ENCODE measurements at regions not wholly inside any gene's neighbourhood (a gene's known extent, or its start where the extent isn't known, plus 50 kb on each side); places are given as distances from the start of the nearest gene placed in this dataset.

- no peak overlapping the region for H3K4me3 Mint-ChIP-seq
- Histone ChIP-seq H3K4me1 (ENCODE audit: control insufficient read depth, insufficient read depth, low read length) (no peaks in the 10 kb centered on the region), H3K27ac (ENCODE audit: low read depth, low read length) (no peak overlapping the region), H3K27me3 (ENCODE audit: control insufficient read depth, insufficient read depth, low read length, poor library complexity, severe bottlenecking) (no peaks in the 10 kb centered on the region), H3K4me3 (ENCODE audit: low read length) (no peak overlapping the region), H3K9me3 (ENCODE audit: control insufficient read depth, low read length) (peaks cover 30% of the 10 kb centered on the region), H3K9ac (ENCODE audit: extremely low read depth, low read length, poor library complexity, severe bottlenecking) (no peak overlapping the region), H3K36me3 (ENCODE audit: control insufficient read depth, insufficient read depth, low read length) (no peaks in the 10 kb centered on the region)
- peaks cover 8% of the 10 kb centered on the region for H3K4me1 Mint-ChIP-seq
- H3K27ac Mint-ChIP-seq = no peak overlapping the region
- 80 to 94% methylated on average over 1 to 2 of the region's 2 CpGs for WGBS, 2 experiments (ENCODE audit: insufficient coverage in 1 of 2, insufficient read length in 1 of 2)
- H3K27me3 Mint-ChIP-seq (ENCODE audit: insufficient read depth) = no peaks in the 10 kb centered on the region
- peaks cover 14% of the 10 kb centered on the region for H3K36me3 Mint-ChIP-seq (ENCODE audit: low read depth)
- no peak for TF ChIP-seq CTCF (conservative IDR thresholded peaks at IDR 0.05)
- peaks cover 25% of the 10 kb centered on the region for H3K9me3 Mint-ChIP-seq
- no peak for DNase-seq
Observed at GRCh38 chr18:22006458-22006857, 162.9 kb upstream of the GATA6 start.

GRCh38 chr18:22009242-22009641 lies 160.1 kb upstream of the GATA6 start:
- Mint-ChIP-seq H3K4me1 (peaks cover 5% of the 10 kb centered on the region), H3K4me3 (no peak overlapping the region), H3K27ac (no peak overlapping the region), H3K27me3 (ENCODE audit: insufficient read depth) (no peaks in the 10 kb centered on the region), H3K9me3 (peaks cover 47% of the 10 kb centered on the region), H3K36me3 (ENCODE audit: low read depth) (peaks cover 19% of the 10 kb centered on the region)
- Histone ChIP-seq H3K9me3 (ENCODE audit: control insufficient read depth, low read length) (peaks cover 55% of the 10 kb centered on the region), H3K4me1 (ENCODE audit: control insufficient read depth, insufficient read depth, low read length) (no peaks in the 10 kb centered on the region), H3K36me3 (ENCODE audit: control insufficient read depth, insufficient read depth, low read length) (no peaks in the 10 kb centered on the region), H3K4me3 (ENCODE audit: low read length) (peak overlapping the region; percentile 73), H3K27ac (ENCODE audit: low read depth, low read length) (no peak overlapping the region), H3K9ac (ENCODE audit: extremely low read depth, low read length, poor library complexity, severe bottlenecking) (no peak overlapping the region), H3K27me3 (ENCODE audit: control insufficient read depth, insufficient read depth, low read length, poor library complexity, severe bottlenecking) (no peaks in the 10 kb centered on the region)
- no peak for DNase-seq
- no peak for TF ChIP-seq CTCF (conservative IDR thresholded peaks at IDR 0.05)

GRCh38 chr18:22013993-22014392 lies 155.4 kb upstream of the GATA6 start:
- H3K4me3 Mint-ChIP-seq = no peak overlapping the region
- Histone ChIP-seq H3K27ac (ENCODE audit: low read depth, low read length) (no peak overlapping the region), H3K4me3 (ENCODE audit: low read length) (no peak overlapping the region), H3K9ac (ENCODE audit: extremely low read depth, low read length, poor library complexity, severe bottlenecking) (no peak overlapping the region), H3K4me1 (ENCODE audit: control insufficient read depth, insufficient read depth, low read length) (peaks cover 6% of the 10 kb centered on the region), H3K36me3 (ENCODE audit: control insufficient read depth, insufficient read depth, low read length) (no peaks in the 10 kb centered on the region), H3K27me3 (ENCODE audit: control insufficient read depth, insufficient read depth, low read length, poor library complexity, severe bottlenecking) (no peaks in the 10 kb centered on the region), H3K9me3 (ENCODE audit: control insufficient read depth, low read length) (peaks cover 56% of the 10 kb centered on the region)
- no peak overlapping the region for H3K27ac Mint-ChIP-seq
- H3K36me3 Mint-ChIP-seq (ENCODE audit: low read depth) = peaks cover 18% of the 10 kb centered on the region
- peaks cover 45% of the 10 kb centered on the region for H3K9me3 Mint-ChIP-seq
- WGBS, 2 experiments (ENCODE audit: insufficient coverage in 1 of 2, insufficient read length in 1 of 2) = 85 to 100% methylated on average over 1 of the region's 1 CpG
- H3K4me1 Mint-ChIP-seq = peaks cover 8% of the 10 kb centered on the region
- H3K27me3 Mint-ChIP-seq (ENCODE audit: insufficient read depth) = no peaks in the 10 kb centered on the region
- DNase-seq = no peak
- TF ChIP-seq CTCF (conservative IDR thresholded peaks at IDR 0.05) = no peak

Measured in endodermal cell (in vitro differentiated cells).